ENCODE measurements at regions not wholly inside any gene's neighbourhood (a gene's known extent, or its start where the extent isn't known, plus 50 kb on each side); places are given as distances from the start of the nearest gene placed in this dataset.
A peak's percentile ranks its signal among the peaks of the same experiment; 100 is the strongest.

DNA sequence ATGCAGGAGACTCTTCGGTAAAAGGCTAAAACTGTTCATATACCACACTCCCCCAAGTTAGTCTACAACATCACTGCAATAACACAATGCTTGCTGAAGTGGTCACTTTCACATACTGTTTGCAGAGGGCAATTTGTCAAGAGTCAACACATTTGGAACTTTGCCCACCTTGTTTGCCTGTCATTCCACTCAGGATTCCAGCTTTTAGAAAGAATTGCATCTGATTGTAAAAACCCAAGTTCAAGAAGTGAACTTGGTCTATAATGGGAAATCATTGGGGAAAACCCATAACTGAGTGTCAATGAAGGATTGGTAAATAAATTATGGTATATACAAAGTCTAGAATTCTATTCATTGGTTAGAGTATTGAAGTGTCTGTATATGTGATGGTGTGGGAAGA is 120.5 kb downstream of the GADD45G start:
- no peak for DNase-seq

DNA sequence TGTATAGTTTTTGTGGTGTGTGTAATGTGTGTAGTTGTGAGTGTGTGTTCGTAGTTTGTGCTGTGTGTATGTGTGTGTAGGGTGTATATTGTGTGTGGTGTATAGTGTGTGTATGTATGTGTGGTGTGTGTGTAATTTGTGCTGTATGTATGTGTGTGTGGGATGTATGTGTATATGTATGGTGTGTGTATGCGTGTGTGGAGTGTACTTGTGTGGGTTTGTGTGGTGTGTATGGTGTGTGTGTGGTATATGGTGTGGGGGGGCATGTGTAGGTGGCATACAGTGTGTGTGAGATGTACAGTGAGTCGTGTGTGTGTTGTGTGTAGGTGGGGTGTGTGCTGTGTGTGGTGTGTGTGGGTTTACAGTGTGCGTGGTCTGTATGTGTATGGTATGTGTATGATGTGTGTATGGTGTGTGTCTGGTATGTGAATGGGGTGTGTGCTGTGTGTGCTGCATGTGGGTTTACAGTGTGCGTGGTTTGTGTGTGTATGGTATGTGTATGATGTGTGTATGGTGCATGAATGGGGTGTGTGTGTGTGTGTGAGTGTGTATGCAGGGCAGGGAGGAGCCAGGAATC is 125.2 kb downstream of the GADD45G start:
- DNase-seq = no peak

DNA sequence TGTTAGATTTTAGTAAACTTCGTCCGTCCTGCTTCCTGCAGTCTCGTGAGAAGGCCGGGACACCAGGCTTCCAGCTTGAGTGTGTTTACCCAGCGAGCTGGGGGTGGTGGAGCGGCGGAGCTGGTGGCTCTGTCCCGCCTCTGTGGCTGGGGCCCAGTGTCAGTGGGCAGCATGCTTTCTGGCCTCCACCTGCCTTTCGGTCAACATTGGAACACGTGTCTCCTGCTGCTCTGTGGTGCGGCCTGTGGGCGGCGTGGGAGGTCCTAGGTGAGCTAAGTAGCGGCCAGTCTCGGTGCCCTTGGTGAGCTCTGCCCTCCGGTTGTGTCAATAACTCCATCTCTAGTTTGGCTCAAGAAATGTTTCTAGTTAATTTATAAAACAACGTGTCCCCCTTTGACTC is 125.9 kb downstream of the GADD45G start:
- DNase-seq = no peak

- DNase-seq = no peak
Observed at GRCh38 chr9:89731262-89732182, 126.7 kb downstream of the GADD45G start.

- no peak for DNase-seq
Observed at GRCh38 chr9:89732295-89732938, 127.6 kb downstream of the GADD45G start.

DNA sequence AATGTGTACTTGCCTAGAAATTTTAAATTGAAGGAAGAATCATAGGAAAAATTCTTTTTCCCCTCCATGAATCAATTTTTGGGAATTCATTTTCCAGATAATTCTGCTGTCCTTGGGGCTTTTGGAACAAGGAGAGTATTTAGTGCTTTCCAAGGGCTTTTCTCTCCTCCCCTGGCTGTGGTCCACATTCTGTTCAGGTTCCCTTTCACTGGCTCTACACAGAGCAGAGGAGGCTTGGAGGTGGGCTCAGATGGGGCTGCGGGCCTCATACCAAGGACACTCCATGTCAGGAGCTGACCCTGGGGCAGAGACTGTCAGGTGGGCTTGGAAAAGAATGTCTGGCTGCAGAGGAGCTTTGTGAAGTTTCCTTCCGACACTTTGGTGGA is 128.1 kb downstream of the GADD45G start:
- DNase-seq = no peak

DNA sequence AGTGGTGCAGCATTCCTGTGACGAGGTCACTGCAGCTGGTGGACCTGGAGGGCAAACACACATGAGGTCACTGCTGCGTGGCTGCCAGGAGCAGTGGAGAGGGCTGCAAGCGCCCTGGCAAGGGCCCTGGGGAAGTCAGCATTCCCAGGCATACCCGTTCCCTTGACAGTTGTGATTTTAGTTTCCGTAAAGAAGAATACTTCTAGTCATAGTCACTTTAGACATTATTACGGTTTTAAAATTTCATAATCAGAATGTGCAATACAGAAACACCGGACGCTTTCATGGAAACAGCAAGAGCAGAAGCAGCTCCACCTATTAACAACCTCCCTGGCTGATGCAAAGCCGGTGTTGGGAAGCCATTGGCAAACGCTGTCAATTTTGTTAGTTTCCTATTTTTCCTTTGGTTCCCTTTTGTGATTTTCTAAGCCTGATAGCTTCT is 129.8 kb downstream of the GADD45G start:
- no peak for DNase-seq

DNA sequence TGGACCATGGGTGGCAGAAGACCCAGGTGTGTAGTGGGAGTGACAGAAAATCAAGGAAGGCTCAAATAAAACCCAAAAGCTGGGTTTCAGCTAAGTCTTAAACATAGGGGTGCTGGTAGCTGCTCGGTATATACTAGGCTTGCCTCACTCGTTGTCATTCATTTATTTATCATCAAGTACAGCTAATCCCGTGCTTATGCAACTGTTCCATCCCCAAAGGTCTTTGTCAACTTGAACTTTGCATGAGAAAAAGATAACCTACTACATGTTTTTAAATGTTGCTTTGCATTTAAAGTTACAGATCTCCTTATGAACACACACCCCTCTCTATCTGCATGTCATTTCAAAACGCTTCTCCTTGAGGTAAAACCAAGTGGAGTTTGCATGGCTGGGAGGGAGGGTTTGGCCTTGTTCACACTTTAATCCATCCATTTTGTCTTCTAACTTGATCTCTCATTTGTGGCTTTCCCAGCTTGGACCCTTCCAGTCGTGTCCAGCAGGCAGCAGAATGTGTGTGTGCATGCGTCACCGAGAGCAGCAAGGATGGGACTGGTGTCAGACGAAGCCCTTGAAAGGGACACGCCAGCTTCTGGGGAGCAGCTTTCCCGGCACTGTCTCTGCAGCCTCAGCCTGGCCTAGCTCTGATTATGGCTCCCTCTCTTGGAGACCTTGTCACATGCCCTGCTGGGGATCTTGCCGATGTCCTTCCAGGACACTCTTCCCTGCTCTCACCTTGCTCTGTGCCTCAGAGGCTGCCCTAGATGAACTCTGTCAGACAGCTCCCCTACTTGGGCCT is 133.5 kb downstream of the GADD45G start:
- DNase-seq = no peak

GRCh38 chr9:89739511-89739910 is 134.7 kb downstream of the GADD45G start:
- DNase-seq = no peak

GRCh38 chr9:89739916-89740315 is 135.1 kb downstream of the GADD45G start:
- no peak for DNase-seq

DNA sequence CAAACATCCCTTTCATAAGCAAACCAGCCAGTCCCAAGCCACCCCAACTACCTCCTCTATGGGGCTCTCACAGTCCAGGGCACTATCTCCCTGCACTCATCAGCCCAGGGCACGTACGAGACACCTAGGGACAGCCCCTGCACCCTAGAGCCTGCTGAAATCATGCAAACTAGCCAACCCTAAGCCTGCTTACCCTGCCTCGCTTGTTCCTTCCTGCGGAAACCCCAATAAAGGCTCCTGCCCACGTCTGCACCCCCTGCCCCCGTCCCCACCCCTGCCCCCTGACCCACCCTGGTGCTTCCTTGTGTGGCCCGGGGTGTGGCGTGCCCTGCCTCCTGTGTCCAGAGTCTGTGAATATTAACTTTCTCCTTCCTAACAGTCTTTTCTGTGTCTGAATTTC is 135.9 kb downstream of the GADD45G start:
- DNase-seq = no peak

- DNase-seq = no peak
Observed at GRCh38 chr9:89742660-89743059, 137.8 kb downstream of the GADD45G start.

- DNase-seq = no peak
Observed at GRCh38 chr9:89743216-89743572, 138.4 kb downstream of the GADD45G start.

DNA sequence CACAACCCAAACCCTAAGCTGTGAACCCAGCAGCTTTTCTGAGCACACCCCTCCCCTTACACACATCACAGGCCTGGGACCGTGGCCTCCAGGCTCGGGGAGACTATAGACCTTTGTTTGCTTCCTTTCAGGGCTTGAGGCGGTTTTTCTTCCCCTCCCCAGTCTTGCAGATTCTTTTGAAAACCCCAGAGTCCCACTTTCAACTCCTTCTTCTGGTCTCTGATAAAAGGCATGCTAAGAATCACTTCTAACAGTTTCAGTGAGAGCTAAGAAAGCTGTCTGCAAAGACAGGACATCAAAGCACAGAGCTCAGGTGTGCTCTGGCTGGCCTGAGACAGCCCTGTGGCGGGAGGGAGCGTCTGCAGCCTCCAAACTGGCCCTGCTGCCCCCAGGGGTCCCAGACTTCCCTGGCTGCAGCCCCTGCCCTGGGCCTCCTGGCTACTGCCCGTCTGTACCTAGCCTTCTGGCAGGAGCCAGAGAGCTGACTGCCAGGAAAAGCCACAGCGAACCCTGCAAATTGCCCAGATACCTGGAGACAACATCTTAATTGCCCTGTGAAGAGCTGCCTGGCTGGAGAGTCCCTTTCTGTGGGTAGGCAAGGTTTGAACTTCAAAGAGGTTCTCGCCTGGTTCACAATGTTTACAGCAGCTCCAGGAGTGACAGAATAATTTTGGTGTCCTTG is 138.9 kb downstream of the GADD45G start:
- peak; percentile 10 for DNase-seq

- DNase-seq = no peak
Observed at GRCh38 chr9:89744255-89744648, 139.4 kb downstream of the GADD45G start.

- DNase-seq = no peak
Observed at GRCh38 chr9:89744730-89745129, 139.9 kb downstream of the GADD45G start.

DNA sequence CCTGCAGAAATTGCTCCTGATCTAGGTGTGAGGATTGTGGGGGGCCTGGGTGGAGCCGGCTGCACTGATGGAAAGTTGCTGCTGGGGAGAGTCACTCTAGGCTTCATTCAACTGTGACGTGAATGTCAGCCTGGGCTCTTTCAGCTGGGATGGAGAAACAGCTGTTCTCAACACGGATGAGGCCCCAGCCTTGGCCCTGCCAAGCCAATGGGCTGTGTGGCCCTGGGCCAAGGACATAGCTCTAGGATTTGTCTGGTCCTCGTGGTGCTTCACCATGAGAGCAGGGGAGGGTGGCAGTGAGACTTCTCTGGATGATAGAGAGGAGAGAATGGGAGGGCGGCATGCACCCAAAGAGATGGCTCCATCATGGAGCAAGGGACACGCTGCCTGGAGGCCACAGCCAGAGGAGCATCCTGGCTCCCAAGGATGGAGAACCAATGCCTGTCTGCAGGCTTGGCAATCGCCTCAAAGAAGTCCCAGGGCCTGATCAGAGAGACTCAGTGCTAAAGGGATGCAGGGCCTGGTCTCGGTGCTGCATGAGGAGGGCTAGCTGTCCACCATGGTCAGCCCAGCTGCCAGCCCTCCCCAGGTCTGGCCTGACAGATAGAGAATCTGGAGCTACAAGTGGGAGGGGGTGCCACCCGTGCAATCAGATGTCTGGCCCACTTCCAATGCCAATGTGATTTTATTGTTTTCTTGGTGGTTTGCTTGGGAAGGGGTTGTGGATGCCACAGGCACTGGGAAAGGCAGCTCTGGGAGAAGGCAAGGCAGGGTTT is 141.0 kb downstream of the GADD45G start:
- DNase-seq = no peak

DNA sequence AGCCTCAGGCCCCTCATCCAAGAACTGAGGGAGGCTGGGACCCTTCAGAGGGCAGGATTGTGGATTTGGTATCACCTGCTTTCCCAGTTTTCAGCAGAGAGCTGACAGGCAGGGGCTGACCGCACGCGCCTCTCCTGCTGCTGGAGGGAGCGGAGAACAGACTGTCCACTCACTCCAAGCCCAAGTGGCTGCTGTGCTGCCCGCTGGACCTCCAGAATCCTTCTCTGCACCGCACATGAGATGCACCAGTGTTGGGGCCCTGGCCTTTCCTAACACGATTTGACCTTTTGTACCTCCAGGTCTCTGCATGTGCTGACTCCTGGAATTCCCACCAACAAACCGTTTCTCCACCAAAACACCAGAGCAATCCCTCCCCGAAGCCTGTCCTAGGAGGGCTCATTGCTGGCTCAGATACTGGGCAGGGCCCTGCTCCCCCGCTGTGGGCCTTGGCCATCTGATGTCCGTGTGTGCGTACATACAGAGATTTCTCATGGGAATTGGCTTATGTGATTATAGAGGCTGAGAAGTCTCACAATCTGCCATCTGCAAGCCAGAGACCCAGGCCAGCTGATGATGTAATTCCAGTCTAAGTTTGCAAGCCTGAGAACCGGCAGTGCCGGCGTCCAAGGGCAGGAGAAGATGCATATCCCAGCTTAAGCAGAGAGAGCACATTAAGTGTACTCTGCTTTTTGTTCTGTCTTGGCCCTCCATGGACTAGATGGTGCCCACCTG is 141.7 kb downstream of the GADD45G start:
- DNase-seq = no peak

DNA sequence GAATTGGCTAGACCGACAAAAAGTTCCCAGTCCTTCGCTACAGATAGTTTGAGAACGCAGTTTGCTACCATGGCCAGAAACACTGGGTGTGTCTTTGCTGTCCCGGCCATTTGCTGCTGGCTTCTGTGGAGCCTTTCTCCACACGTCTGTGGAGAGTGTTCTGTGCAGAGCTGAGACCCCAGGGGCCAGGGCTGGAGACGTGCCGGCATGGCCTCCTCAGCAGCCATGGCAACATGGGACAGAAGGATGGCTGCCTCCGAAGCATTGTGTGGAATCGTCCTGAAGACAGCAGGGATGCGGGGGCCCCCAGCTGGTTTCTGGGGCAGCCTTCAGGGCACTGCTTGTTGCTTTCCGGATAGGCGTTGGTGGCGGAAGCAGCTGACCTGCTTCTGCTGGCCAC is 142.8 kb downstream of the GADD45G start:
- DNase-seq = no peak

DNA sequence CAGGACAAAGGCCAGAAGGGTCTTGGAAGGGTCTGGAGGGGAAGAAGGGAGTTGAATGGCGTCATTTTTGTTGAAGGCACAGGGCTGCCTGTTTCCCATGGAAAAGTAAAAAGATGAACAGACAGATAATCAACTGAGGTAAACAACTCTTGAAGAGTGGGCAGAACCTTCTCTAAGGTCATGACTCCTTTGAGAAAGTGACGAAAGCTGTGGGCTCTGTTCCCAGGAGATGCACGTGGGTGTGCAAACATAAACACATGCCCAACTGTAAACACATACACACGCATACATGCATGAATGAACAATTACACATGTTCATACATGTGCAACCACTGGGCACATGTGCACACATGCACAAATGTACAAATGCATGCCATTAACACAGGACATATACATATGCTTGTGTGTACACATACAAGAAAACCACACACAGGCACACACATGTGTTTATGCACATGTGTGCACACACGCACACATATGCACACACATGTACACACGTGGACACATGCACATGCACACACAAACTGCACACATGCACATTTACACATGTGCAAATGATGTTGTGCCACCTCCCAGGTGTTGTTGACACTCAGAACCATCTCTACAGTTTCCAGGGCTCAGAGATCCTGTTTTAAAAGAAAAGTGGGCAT is 143.3 kb downstream of the GADD45G start:
- no peak for DNase-seq

Data from activated T-cell treated with anti-CD3 and anti-CD28 coated beads for 4 hours (primary cell).